ENCODE measurements at regions not wholly inside any gene's neighbourhood (a gene's known extent, or its start where the extent isn't known, plus 50 kb on each side); places are given as distances from the start of the nearest gene placed in this dataset.
"Not testable (repeated sequence)": the region's sequence is repeated elsewhere in the genome, so short reads cannot be mapped to it uniquely, and the experiment has no call there.

GRCh38 chr9:135306699-135307098, 172.9 kb upstream of the PPP1R26 start:
- TF ChIP-seq CTCF (IDR thresholded peaks at IDR 0.05; ENCODE audit: low read depth, low read length): no peak
- no peak for TF ChIP-seq MYC (IDR thresholded peaks at IDR 0.05; ENCODE audit: low read depth, low read length)
- no peak for TF ChIP-seq MAX (IDR thresholded peaks at IDR 0.05; ENCODE audit: low read depth, low read length)
- no peak for TF ChIP-seq POLR2A (IDR thresholded peaks at IDR 0.05; ENCODE audit: extremely low read depth, insufficient read length)
- no peak overlapping the region for H3K4me3 ChIP-seq (ENCODE audit: low read depth, low read length)
- no peak for DNase-seq (ENCODE audit: low read depth)

- H3K4me3 ChIP-seq (ENCODE audit: low read depth, low read length): no peak overlapping the region
- DNase-seq (ENCODE audit: low read depth): no peak
- TF ChIP-seq POLR2A (IDR thresholded peaks at IDR 0.05; ENCODE audit: extremely low read depth, insufficient read length): no peak
- TF ChIP-seq MAX (IDR thresholded peaks at IDR 0.05; ENCODE audit: low read depth, low read length): no peak
- no peak for TF ChIP-seq CTCF (IDR thresholded peaks at IDR 0.05; ENCODE audit: low read depth, low read length)
- no peak for TF ChIP-seq MYC (IDR thresholded peaks at IDR 0.05; ENCODE audit: low read depth, low read length)
These were observed 172.3 kb upstream of the PPP1R26 start for GRCh38 chr9:135307300-135307699.

- DNase-seq (ENCODE audit: low read depth); H3K4me3 ChIP-seq (ENCODE audit: low read depth, low read length): not testable (repeated sequence)
These were observed 171.7 kb upstream of the PPP1R26 start for GRCh38 chr9:135307919-135308318.

GRCh38 chr9:135308821-135309762, 170.5 kb upstream of the PPP1R26 start:
- no peak overlapping the region for H3K4me3 ChIP-seq (ENCODE audit: low read depth, low read length)
- no peak for TF ChIP-seq MAX (IDR thresholded peaks at IDR 0.05; ENCODE audit: low read depth, low read length)
- no peak for DNase-seq (ENCODE audit: low read depth)

- H3K4me3 ChIP-seq (ENCODE audit: low read depth, low read length): no peak overlapping the region
- DNase-seq (ENCODE audit: low read depth): no peak
- TF ChIP-seq CTCF (IDR thresholded peaks at IDR 0.05; ENCODE audit: low read depth, low read length): no peak
- no peak for TF ChIP-seq MYC (IDR thresholded peaks at IDR 0.05; ENCODE audit: low read depth, low read length)
- no peak for TF ChIP-seq POLR2A (IDR thresholded peaks at IDR 0.05; ENCODE audit: extremely low read depth, insufficient read length)
- no peak for TF ChIP-seq MAX (IDR thresholded peaks at IDR 0.05; ENCODE audit: low read depth, low read length)
These were observed 169.8 kb upstream of the PPP1R26 start for GRCh38 chr9:135309763-135310125.

GRCh38 chr9:135310134-135310533, 169.4 kb upstream of the PPP1R26 start:
- H3K4me3 ChIP-seq (ENCODE audit: low read depth, low read length): no peak overlapping the region
- DNase-seq (ENCODE audit: low read depth): no peak
- TF ChIP-seq POLR2A (IDR thresholded peaks at IDR 0.05; ENCODE audit: extremely low read depth, insufficient read length): no peak
- TF ChIP-seq MYC (IDR thresholded peaks at IDR 0.05; ENCODE audit: low read depth, low read length): no peak
- TF ChIP-seq CTCF (IDR thresholded peaks at IDR 0.05; ENCODE audit: low read depth, low read length): no peak
- no peak for TF ChIP-seq MAX (IDR thresholded peaks at IDR 0.05; ENCODE audit: low read depth, low read length)

Measured in NB4 (cell line).